ENCODE measurements at regions not wholly inside any gene's neighbourhood (a gene's known extent, or its start where the extent isn't known, plus 50 kb on each side); places are given as distances from the start of the nearest gene placed in this dataset.

- no peak for TF ChIP-seq CTCF (IDR thresholded peaks at IDR 0.05)
- no peak for TF ChIP-seq POLR2A (IDR thresholded peaks at IDR 0.05)
Observed at GRCh38 chr2:234747833-234748559, 203.8 kb upstream of the SH3BP4 start.

Measured in lower leg skin (tissue), 3 donors.